ENCODE measurements at regions not wholly inside any gene's neighbourhood (a gene's known extent, or its start where the extent isn't known, plus 50 kb on each side); places are given as distances from the start of the nearest gene placed in this dataset.

DNA sequence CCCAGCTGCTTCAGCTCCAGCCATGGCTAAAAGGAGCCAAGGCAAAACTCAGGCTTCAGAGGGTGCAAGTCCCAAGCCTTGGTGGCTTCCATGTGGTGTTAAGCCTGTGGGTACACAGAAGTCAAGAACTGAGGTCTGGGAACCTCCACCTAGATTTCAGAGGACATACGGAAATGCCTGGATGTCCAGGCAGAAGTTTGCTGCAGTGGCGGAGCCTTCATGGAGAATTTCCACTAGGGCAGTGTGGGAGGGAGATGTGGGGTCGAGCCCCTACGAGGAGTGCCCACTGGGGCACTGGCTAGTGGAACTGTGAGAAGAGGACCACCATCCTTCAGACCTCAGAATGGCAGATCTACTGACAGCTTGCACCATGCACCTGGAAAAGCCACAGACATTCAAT is 76.1 kb upstream of the KCTD1 start:
- TF ChIP-seq SUZ12 (IDR thresholded peaks at IDR 0.05; ENCODE audit: extremely low read depth, insufficient read depth, insufficient read length), result no peak
- TF ChIP-seq YY1 (IDR thresholded peaks at IDR 0.05; ENCODE audit: insufficient read depth, insufficient read length), result no peak
- no peak for TF ChIP-seq ZNF274 (IDR thresholded peaks at IDR 0.05; ENCODE audit: low read depth, low read length)

Measured in NT2/D1 (cell line).